ENCODE measurements at regions not wholly inside any gene's neighbourhood (a gene's known extent, or its start where the extent isn't known, plus 50 kb on each side); places are given as distances from the start of the nearest gene placed in this dataset.

- Histone ChIP-seq H3K4me1 (ENCODE audit: insufficient read depth, low read length) (peaks cover 4% of the 10 kb centered on the region), H3K27me3 (ENCODE audit: control insufficient read depth in 1 of 2, insufficient read depth in 2 of 2, low read length in 2 of 2) (no peaks in the 10 kb centered on the region), H3K27ac (ENCODE audit: low read depth in 1 of 2, low read length in 2 of 2) (no peak overlapping the region), H3K36me3 (ENCODE audit: insufficient read depth, low read length) (no peaks in the 10 kb centered on the region), H3K4me3 (ENCODE audit: low read length) (no peak overlapping the region), H3K9me3 (ENCODE audit: control insufficient read depth in 1 of 2, insufficient read depth in 1 of 2, low read length in 2 of 2) (no peaks in the 10 kb centered on the region)
- ChIA-PET CTCF (no interaction called here), POLR2A (no interaction called here)
- no peak overlapping the region for H3K4me3 Mint-ChIP-seq
- DNase-seq (no peak), ATAC-seq (ENCODE audit: poor library complexity) (no peak)
- TF ChIP-seq, protein P1, sequence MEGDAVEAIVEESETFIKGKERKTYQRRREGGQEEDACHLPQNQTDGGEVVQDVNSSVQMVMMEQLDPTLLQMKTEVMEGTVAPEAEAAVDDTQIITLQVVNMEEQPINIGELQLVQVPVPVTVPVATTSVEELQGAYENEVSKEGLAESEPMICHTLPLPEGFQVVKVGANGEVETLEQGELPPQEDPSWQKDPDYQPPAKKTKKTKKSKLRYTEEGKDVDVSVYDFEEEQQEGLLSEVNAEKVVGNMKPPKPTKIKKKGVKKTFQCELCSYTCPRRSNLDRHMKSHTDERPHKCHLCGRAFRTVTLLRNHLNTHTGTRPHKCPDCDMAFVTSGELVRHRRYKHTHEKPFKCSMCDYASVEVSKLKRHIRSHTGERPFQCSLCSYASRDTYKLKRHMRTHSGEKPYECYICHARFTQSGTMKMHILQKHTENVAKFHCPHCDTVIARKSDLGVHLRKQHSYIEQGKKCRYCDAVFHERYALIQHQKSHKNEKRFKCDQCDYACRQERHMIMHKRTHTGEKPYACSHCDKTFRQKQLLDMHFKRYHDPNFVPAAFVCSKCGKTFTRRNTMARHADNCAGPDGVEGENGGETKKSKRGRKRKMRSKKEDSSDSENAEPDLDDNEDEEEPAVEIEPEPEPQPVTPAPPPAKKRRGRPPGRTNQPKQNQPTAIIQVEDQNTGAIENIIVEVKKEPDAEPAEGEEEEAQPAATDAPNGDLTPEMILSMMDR (IDR thresholded peaks at IDR 0.05), result no peak
- H3K27ac Mint-ChIP-seq, result no peak overlapping the region
- H3K36me3 Mint-ChIP-seq (ENCODE audit: low read depth), result no peaks in the 10 kb centered on the region
- H3K27me3 Mint-ChIP-seq, result peaks cover 5% of the 10 kb centered on the region
- intact Hi-C loops (cut with DNase I, micrococcal nuclease), result no loop called here
- peaks cover 18% of the 10 kb centered on the region for H3K4me1 Mint-ChIP-seq (ENCODE audit: low read depth)
- H3K9me3 Mint-ChIP-seq, result no peaks in the 10 kb centered on the region
Measured at GRCh38 chr1:67632356-67632755, 52.6 kb upstream of the GADD45A start.

DNA sequence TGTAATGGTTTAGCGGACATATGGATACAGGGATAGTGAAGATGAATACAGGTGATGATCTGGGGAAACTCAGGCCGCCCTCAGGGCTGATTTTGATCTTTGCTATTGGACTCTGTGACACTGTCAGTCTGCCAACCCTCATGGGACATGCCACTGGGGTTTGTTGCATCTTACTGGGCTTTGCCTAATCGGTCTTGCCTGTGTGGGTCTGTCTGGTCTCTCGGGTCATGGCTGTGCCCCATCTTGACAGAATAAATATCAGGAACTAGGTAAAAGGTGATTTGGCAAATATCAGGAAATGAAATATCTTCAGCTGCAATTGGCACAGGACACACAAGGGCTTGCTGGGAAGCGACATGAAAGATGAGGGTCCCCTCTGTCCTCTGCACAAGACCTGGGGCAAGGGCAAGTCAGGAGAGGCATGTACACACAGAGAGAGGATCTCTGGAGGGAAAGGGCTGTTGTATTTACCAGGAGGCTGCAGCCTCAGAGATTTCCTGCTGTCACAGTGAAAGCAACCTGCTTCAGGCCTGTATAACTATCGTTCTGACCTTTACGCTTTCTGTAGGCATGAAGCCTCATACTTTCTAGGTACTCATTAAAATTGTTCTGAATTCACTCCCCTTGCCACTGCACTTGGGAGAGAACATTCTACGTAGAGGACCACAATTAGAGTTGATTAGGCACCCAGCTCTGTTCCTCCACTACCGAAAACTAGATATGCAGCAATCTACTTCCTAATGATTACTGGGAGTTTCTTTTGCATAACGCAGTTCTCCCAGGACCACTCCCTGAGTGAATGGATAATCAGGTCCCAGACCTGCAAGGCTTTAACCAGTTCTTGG, 52.0 kb upstream of the GADD45A start:
- peaks cover 18% of the 10 kb centered on the region for H3K4me1 Mint-ChIP-seq (ENCODE audit: low read depth)
- Histone ChIP-seq H3K4me3 (ENCODE audit: low read length) (no peak overlapping the region), H3K36me3 (ENCODE audit: insufficient read depth, low read length) (no peaks in the 10 kb centered on the region), H3K27me3 (ENCODE audit: control insufficient read depth in 1 of 2, insufficient read depth in 2 of 2, low read length in 2 of 2) (no peaks in the 10 kb centered on the region), H3K27ac (ENCODE audit: low read depth in 1 of 2, low read length in 2 of 2) (no peak overlapping the region), H3K9me3 (ENCODE audit: control insufficient read depth in 1 of 2, insufficient read depth in 1 of 2, low read length in 2 of 2) (no peaks in the 10 kb centered on the region), H3K4me1 (ENCODE audit: insufficient read depth, low read length) (peaks cover 4% of the 10 kb centered on the region)
- no peak for ATAC-seq (ENCODE audit: poor library complexity)
- H3K27ac Mint-ChIP-seq, result no peak overlapping the region
- TF ChIP-seq, protein P1 (IDR thresholded peaks at IDR 0.05), result no peak
- CTCF ChIA-PET, result no interaction called here
- no peaks in the 10 kb centered on the region for H3K36me3 Mint-ChIP-seq (ENCODE audit: low read depth)
- POLR2A ChIA-PET, result no interaction called here
- peaks cover 5% of the 10 kb centered on the region for H3K27me3 Mint-ChIP-seq
- intact Hi-C loops (cut with DNase I, micrococcal nuclease), result no loop called here
- no peak for DNase-seq
- H3K9me3 Mint-ChIP-seq, result no peaks in the 10 kb centered on the region
- H3K4me3 Mint-ChIP-seq, result no peak overlapping the region

GRCh38 chr1:67634396-67634935, 50.5 kb upstream of the GADD45A start:
- Mint-ChIP-seq H3K4me1 (ENCODE audit: low read depth) (peaks cover 18% of the 10 kb centered on the region), H3K4me3 (no peak overlapping the region), H3K27me3 (no peaks in the 10 kb centered on the region), H3K9me3 (no peaks in the 10 kb centered on the region), H3K27ac (no peak overlapping the region), H3K36me3 (ENCODE audit: low read depth) (no peaks in the 10 kb centered on the region)
- DNase-seq (no peak), ATAC-seq (ENCODE audit: poor library complexity) (no peak)
- H3K4me1 ChIP-seq (ENCODE audit: insufficient read depth, low read length), result peaks cover 4% of the 10 kb centered on the region
- TF ChIP-seq, protein P1 (IDR thresholded peaks at IDR 0.05), result no peak
- no peaks in the 10 kb centered on the region for H3K9me3 ChIP-seq (ENCODE audit: control insufficient read depth in 1 of 2, insufficient read depth in 1 of 2, low read length in 2 of 2)
- intact Hi-C loops (cut with DNase I, micrococcal nuclease), result no loop called here
- no peaks in the 10 kb centered on the region for H3K36me3 ChIP-seq (ENCODE audit: insufficient read depth, low read length)
- no peak overlapping the region for H3K27ac ChIP-seq (ENCODE audit: low read depth in 1 of 2, low read length in 2 of 2)
- POLR2A ChIA-PET, result no interaction called here
- CTCF ChIA-PET, result no interaction called here
- H3K27me3 ChIP-seq (ENCODE audit: control insufficient read depth in 1 of 2, insufficient read depth in 2 of 2, low read length in 2 of 2), result no peaks in the 10 kb centered on the region
- no peak overlapping the region for H3K4me3 ChIP-seq (ENCODE audit: low read length)

Measured in CD4-positive, alpha-beta T cell (primary cell).